ENCODE measurements at regions not wholly inside any gene's neighbourhood (a gene's known extent, or its start where the extent isn't known, plus 50 kb on each side); places are given as distances from the start of the nearest gene placed in this dataset.

DNA sequence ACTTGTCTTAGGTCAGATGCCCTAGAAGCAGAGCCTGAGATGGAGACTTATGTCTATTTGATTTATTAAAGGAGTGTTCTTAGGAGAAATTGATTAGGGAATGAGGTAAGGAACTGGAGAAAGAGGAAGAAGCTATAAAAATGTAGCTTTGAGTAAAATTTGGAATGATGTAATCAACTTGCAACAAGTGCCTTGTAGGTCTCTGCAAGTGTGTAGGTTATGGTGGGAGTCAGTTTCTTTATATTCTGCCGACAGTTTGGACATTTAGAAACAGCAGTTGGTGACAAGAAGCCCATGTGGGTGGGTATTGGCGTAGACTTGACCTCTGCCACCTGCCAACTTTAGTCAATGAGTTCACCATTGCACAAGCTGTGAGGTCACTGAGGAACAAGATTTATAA lies 986.5 kb downstream of the CDH18 start:
- no peak overlapping the region for H3K27ac ChIP-seq
- H3K9me3 ChIP-seq, result peaks cover 0 to 3% (median 0%) of the 10 kb centered on the region in 4 donors
- TF ChIP-seq, protein P1, sequence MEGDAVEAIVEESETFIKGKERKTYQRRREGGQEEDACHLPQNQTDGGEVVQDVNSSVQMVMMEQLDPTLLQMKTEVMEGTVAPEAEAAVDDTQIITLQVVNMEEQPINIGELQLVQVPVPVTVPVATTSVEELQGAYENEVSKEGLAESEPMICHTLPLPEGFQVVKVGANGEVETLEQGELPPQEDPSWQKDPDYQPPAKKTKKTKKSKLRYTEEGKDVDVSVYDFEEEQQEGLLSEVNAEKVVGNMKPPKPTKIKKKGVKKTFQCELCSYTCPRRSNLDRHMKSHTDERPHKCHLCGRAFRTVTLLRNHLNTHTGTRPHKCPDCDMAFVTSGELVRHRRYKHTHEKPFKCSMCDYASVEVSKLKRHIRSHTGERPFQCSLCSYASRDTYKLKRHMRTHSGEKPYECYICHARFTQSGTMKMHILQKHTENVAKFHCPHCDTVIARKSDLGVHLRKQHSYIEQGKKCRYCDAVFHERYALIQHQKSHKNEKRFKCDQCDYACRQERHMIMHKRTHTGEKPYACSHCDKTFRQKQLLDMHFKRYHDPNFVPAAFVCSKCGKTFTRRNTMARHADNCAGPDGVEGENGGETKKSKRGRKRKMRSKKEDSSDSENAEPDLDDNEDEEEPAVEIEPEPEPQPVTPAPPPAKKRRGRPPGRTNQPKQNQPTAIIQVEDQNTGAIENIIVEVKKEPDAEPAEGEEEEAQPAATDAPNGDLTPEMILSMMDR (IDR thresholded peaks at IDR 0.05), result no peak
- TF ChIP-seq POLR2A (IDR thresholded peaks at IDR 0.05), result no peak
- no peaks in the 10 kb centered on the region for H3K4me1 ChIP-seq
- DNase-seq, result no peak
- H3K27me3 ChIP-seq, result no peaks in the 10 kb centered on the region
- no peaks in the 10 kb centered on the region for H3K36me3 ChIP-seq
- H3K4me3 ChIP-seq, result no peak overlapping the region

DNA sequence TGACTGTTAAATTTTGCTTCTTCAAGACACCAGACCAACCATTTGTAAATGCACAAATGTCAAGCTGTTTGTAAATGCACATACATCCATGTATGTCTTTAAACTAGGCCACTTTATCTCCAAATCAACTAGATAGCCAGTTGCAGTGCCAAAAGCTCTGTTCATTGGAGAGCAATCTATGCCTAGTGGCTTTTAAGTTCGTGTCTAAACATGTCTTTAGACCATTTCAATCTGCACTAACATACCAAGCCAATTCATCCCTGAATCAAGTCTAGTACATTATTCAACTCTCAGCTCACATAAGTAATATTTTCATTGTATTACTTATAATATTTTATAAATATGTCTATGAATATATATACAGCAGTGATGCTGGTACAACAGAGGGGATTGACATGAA lies 985.9 kb downstream of the CDH18 start:
- TF ChIP-seq, protein P1 (IDR thresholded peaks at IDR 0.05), result no peak
- TF ChIP-seq POLR2A (IDR thresholded peaks at IDR 0.05), result no peak
- Histone ChIP-seq H3K36me3 (no peaks in the 10 kb centered on the region), H3K27ac (no peak overlapping the region), H3K9me3 (no peaks in the 10 kb centered on the region), H3K4me3 (no peak overlapping the region), H3K4me1 (no peaks in the 10 kb centered on the region), H3K27me3 (no peaks in the 10 kb centered on the region)
- no peak for DNase-seq

DNA sequence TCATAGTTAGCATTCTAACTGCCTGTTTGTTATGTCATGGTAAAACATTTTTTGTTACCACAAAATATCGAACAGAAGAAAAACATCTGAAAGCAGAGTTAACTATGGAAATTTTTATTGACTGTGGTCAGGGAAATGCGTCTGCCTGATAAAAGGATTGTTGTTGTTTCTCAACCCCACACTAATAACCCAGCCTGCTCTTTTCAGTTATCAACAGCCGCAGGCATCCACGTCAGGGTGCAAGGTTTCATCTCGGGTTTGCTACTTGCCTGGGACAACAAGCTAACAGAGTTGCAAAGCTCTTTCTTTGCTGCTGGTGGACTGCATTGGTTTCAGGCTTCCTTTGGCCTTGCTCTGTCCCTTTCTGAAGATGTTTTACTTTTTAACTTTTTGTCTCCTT lies 969.2 kb downstream of the CDH18 start:
- Histone ChIP-seq H3K9me3 (no peaks in the 10 kb centered on the region), H3K27ac (no peak overlapping the region), H3K4me1 (no peaks in the 10 kb centered on the region), H3K36me3 (no peaks in the 10 kb centered on the region), H3K27me3 (no peaks in the 10 kb centered on the region), H3K4me3 (no peak overlapping the region)
- DNase-seq, result no peak
- no peak for TF ChIP-seq POLR2A (IDR thresholded peaks at IDR 0.05)
- TF ChIP-seq, protein P1 (IDR thresholded peaks at IDR 0.05), result no peak

DNA sequence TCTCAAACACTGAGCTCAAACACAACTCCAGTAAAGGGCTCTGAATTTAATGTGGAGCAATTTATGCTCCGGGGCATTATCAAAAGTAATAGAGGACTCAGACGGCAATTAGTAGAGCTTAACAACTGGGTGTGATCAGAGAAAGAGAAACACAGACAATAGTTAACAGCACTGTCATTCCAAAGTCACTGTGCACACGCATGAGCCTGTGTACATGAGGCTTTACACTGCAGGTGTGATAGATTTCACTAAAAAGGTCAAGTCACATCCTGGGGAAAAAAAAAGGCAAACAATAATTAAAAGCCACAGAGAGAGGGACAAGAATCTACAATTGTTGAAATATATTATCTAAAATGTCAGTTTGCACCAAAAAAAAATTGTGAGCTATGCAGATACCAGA lies 956.5 kb downstream of the CDH18 start:
- no peaks in the 10 kb centered on the region for H3K27me3 ChIP-seq
- no peak for TF ChIP-seq POLR2A (IDR thresholded peaks at IDR 0.05)
- TF ChIP-seq, protein P1 (IDR thresholded peaks at IDR 0.05), result no peak

DNA sequence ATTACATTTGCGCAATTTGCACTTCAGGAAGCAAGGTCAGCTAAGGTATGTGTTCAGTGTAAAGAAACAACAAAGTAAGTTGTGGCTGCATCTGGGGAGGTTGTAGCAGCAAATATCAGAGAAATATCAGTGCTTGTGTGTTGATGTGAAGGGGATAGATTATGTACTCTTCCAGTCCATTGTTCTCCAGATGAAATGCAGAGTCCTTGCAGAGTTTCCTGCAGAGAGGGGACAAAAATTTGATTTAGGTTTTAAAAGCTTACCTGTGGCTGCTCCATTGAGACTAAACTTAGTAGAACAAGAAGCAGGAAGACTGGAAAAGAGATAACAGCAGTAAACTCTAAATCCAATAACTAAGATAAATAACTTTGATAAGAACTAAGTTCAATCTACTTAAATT lies 952.2 kb downstream of the CDH18 start:
- Histone ChIP-seq H3K4me1 (no peaks in the 10 kb centered on the region), H3K9me3 (no peaks in the 10 kb centered on the region), H3K27ac (no peak overlapping the region), H3K27me3 (no peaks in the 10 kb centered on the region), H3K4me3 (no peak overlapping the region), H3K36me3 (no peaks in the 10 kb centered on the region)
- no peak for DNase-seq
- TF ChIP-seq, protein P1 (IDR thresholded peaks at IDR 0.05), result no peak
- no peak for TF ChIP-seq POLR2A (IDR thresholded peaks at IDR 0.05)

More for the DNA sequence above, 956.5 kb downstream of the CDH18 start:
- no peak overlapping the region for H3K4me3 ChIP-seq
- H3K4me1 ChIP-seq, result no peaks in the 10 kb centered on the region
- DNase-seq, result no peak
- no peaks in the 10 kb centered on the region for H3K36me3 ChIP-seq
- H3K27ac ChIP-seq, result no peak overlapping the region
- peaks cover 0 to 6% (median 0%) of the 10 kb centered on the region in 4 donors for H3K9me3 ChIP-seq

DNA sequence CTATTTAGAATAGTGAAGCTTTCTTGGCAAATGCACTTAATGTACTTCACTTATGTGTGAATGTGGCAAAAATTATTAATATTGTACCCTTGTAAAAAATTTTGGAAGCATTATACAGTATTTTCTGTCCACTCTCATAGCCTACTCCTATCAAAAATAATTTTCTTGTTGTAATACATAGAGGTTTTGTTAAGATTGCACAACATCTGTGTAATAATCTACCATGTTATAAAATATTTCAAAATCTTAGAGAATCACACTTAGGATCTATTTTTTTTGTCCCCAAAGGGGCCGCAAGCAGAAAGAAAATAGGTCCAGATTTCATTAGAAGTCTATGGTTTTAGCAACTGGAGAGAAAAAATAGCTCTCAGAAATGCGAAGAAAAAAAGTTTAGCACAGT lies 945.9 kb downstream of the CDH18 start:
- TF ChIP-seq, protein P1 (IDR thresholded peaks at IDR 0.05), result no peak
- no peak for TF ChIP-seq POLR2A (IDR thresholded peaks at IDR 0.05)

More for the DNA sequence above, 945.9 kb downstream of the CDH18 start:
- H3K27ac ChIP-seq, result no peak overlapping the region
- no peaks in the 10 kb centered on the region for H3K27me3 ChIP-seq
- H3K36me3 ChIP-seq, result no peaks in the 10 kb centered on the region
- H3K4me1 ChIP-seq, result no peaks in the 10 kb centered on the region
- DNase-seq, result no peak
- no peaks in the 10 kb centered on the region for H3K9me3 ChIP-seq
- H3K4me3 ChIP-seq, result no peak overlapping the region

Measured in Peyer's patch (tissue), 4 donors.